Endodermal cell (in vitro differentiated cells): ENCODE measurements at regions not wholly inside any gene's neighbourhood (a gene's known extent, or its start where the extent isn't known, plus 50 kb on each side); places are given as distances from the start of the nearest gene placed in this dataset.

Experiments
- DNase-seq: peaks from one replicate; pipeline ENCODE4 v3.0.0-alpha.2; 2017
- H3K27ac ChIP-seq: 2 replicates; pipeline ENCODE4 v1.5.1; 2013; ENCODE audit warnings: mild to moderate bottlenecking, low read depth, low read length, moderate library complexity
- H3K27me3 ChIP-seq: 2 replicates; pipeline ENCODE4 v1.6.1; 2013; ENCODE audit warnings: mild to moderate bottlenecking, low read length, moderate library complexity; ENCODE audit not compliant: insufficient read depth, control insufficient read depth, poor library complexity, severe bottlenecking
- H3K36me3 ChIP-seq: 2 replicates; pipeline ENCODE4 v1.7.0; 2013; ENCODE audit warnings: mild to moderate bottlenecking, low read length, moderate library complexity; ENCODE audit not compliant: control insufficient read depth, insufficient read depth
- H3K4me1 ChIP-seq: one replicate; pipeline ENCODE4 v1.7.0; 2013; ENCODE audit warnings: low read length; ENCODE audit not compliant: control insufficient read depth, insufficient read depth
- H3K4me3 ChIP-seq: 2 replicates; pipeline ENCODE4 v1.5.1; 2013; ENCODE audit warnings: mild to moderate bottlenecking, low read length, moderate library complexity
- H3K9ac ChIP-seq: 2 replicates; pipeline ENCODE4 v1.6.1; 2013; ENCODE audit warnings: mild to moderate bottlenecking, low read length, moderate library complexity; ENCODE audit not compliant: poor library complexity, severe bottlenecking; ENCODE audit errors: extremely low read depth
- H3K9me3 ChIP-seq: 2 replicates; pipeline ENCODE4 v1.6.1; 2013; ENCODE audit warnings: mild to moderate bottlenecking, low read length, moderate library complexity; ENCODE audit not compliant: control insufficient read depth
- H3K27ac Mint-ChIP-seq: 2 replicates; pipeline ENCODE4 v1.8.0; 2020; ENCODE audit warnings: mixed read lengths
- H3K27me3 Mint-ChIP-seq: 2 replicates; pipeline ENCODE4 v1.8.0; 2021; ENCODE audit warnings: mild to moderate bottlenecking, mixed read lengths; ENCODE audit not compliant: insufficient read depth
- H3K36me3 Mint-ChIP-seq: 2 replicates; pipeline ENCODE4 v1.8.0; 2020; ENCODE audit warnings: low read depth, mixed read lengths
- H3K4me1 Mint-ChIP-seq: 2 replicates; pipeline ENCODE4 v1.8.0; 2020; ENCODE audit warnings: mixed read lengths
- H3K4me3 Mint-ChIP-seq: 2 replicates; pipeline ENCODE4 v1.8.0; 2020; ENCODE audit warnings: mild to moderate bottlenecking, moderate library complexity, mixed read lengths
- H3K9me3 Mint-ChIP-seq: 2 replicates; pipeline ENCODE4 v1.8.0; 2020; ENCODE audit warnings: mild to moderate bottlenecking, mixed read lengths
- WGBS, 2 experiments: methylation state at CpG; one replicate each; pipeline versions ENCODE4 v1.1.5 to v1.1.7; 2013; ENCODE audit warnings: missing lambda C conversion rate in 2 of 2, mixed read lengths in 1 of 2; ENCODE audit not compliant: insufficient coverage in 1 of 2, insufficient read length in 1 of 2; 5-methylcytosine and 5-hydroxymethylcytosine counted together
- TF ChIP-seq, protein P1 (sequence below): fragments of 200-600 bp; sonication (generic); conservative IDR thresholded peaks from 2 replicates; pipeline ENCODE4 v1.5.0; 2021; ENCODE audit warnings: antibody characterized with exemption, mild to moderate bottlenecking

DNA sequence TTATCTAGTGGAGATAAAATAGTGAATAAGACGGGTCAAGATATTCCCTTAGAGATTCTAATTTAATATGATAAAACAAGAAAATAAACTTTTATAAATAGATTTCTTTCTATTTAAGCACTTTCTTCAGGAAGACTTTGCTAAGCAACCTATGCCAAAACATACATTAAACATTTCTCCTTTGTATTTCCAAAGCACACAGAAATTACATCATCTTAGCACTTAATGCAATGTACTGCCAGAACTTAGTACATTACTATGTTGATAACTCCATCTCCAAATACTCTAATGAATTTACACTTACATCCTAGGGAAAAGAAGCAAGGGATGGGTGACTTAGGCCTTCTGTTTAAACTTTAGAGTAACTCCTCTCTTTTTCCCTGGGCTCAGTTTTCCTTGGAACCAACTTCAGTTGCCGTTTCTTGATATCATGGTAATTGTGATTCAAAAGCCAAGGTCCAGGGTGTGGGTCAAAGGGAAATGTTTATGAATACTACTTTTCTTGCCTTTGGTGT, 322.6 kb upstream of the PCDH20 start:
- 93% methylated on average over 1 of the region's 2 CpGs; no CpG with 5 or more reads in 1 of the 2 experiments for WGBS, 2 experiments
- no peak overlapping the region for H3K4me3 ChIP-seq
- TF ChIP-seq, protein P1, sequence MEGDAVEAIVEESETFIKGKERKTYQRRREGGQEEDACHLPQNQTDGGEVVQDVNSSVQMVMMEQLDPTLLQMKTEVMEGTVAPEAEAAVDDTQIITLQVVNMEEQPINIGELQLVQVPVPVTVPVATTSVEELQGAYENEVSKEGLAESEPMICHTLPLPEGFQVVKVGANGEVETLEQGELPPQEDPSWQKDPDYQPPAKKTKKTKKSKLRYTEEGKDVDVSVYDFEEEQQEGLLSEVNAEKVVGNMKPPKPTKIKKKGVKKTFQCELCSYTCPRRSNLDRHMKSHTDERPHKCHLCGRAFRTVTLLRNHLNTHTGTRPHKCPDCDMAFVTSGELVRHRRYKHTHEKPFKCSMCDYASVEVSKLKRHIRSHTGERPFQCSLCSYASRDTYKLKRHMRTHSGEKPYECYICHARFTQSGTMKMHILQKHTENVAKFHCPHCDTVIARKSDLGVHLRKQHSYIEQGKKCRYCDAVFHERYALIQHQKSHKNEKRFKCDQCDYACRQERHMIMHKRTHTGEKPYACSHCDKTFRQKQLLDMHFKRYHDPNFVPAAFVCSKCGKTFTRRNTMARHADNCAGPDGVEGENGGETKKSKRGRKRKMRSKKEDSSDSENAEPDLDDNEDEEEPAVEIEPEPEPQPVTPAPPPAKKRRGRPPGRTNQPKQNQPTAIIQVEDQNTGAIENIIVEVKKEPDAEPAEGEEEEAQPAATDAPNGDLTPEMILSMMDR: no peak
- Mint-ChIP-seq H3K9me3 (no peaks in the 10 kb centered on the region), H3K36me3 (no peaks in the 10 kb centered on the region), H3K4me3 (no peak overlapping the region), H3K27me3 (no peaks in the 10 kb centered on the region), H3K27ac (no peak overlapping the region), H3K4me1 (no peaks in the 10 kb centered on the region)
- H3K4me1 ChIP-seq: no peaks in the 10 kb centered on the region
- H3K27me3 ChIP-seq: no peaks in the 10 kb centered on the region
- no peaks in the 10 kb centered on the region for H3K36me3 ChIP-seq
- H3K27ac ChIP-seq: no peak overlapping the region
- H3K9me3 ChIP-seq: no peaks in the 10 kb centered on the region
- no peak for DNase-seq
- no peak overlapping the region for H3K9ac ChIP-seq

DNA sequence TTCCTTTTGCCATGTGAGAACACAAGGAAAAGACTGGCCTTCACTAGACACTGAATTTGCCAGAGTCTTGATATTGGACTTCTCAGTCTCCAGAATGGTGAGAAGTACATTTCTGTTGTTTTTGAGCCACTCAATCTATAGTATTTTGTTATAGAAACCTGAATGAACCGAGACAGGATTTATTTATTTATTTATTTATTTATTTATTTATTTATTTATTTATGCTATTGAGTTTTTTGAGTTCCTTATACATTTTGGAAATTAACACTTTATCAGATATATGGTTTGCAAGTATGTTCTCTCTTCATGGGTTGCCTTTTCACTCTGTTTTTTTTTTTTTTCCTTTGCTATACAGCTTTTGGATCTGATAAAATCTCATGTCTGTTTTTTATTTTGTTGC, 319.0 kb upstream of the PCDH20 start:
- TF ChIP-seq, protein P1: no peak
- no peaks in the 10 kb centered on the region for H3K36me3 Mint-ChIP-seq
- no peaks in the 10 kb centered on the region for H3K36me3 ChIP-seq
- no peaks in the 10 kb centered on the region for H3K27me3 Mint-ChIP-seq
- no CpG with 5 or more reads among the region's 1 CpG for WGBS, 2 experiments
- no peak overlapping the region for H3K4me3 ChIP-seq
- H3K9ac ChIP-seq: no peak overlapping the region
- H3K4me1 Mint-ChIP-seq: no peaks in the 10 kb centered on the region
- no peak overlapping the region for H3K27ac Mint-ChIP-seq
- H3K4me1 ChIP-seq: no peaks in the 10 kb centered on the region
- no peaks in the 10 kb centered on the region for H3K9me3 ChIP-seq
- H3K27me3 ChIP-seq: no peaks in the 10 kb centered on the region
- no peak overlapping the region for H3K4me3 Mint-ChIP-seq
- peaks cover under 1% of the 10 kb centered on the region for H3K9me3 Mint-ChIP-seq
- DNase-seq: no peak
- no peak overlapping the region for H3K27ac ChIP-seq

DNA sequence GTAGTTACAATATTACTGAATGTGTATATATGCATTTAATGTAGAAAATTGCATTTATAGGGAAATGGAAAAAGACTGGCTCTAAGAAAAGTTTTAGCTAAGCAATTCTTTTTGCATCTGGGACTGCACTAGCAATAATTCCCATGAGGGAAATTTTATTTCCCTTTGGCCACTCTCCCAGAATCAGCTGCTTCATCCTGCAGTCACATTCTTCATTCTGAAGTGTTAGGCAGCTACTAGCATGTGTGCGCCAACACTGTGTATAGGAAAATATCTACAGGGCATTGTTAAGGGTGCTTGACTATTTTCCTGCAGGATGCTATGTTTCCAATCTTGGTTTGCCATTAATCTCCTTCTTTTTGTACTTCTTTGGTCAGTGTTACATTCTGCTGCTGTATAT, 312.8 kb upstream of the PCDH20 start:
- Histone ChIP-seq H3K36me3 (no peaks in the 10 kb centered on the region), H3K27me3 (no peaks in the 10 kb centered on the region), H3K27ac (no peak overlapping the region), H3K4me1 (peaks cover 7% of the 10 kb centered on the region), H3K9ac (no peak overlapping the region), H3K4me3 (no peak overlapping the region), H3K9me3 (no peaks in the 10 kb centered on the region)
- peaks cover 11% of the 10 kb centered on the region for H3K4me1 Mint-ChIP-seq
- TF ChIP-seq, protein P1: no peak
- 93% methylated on average over 1 of the region's 1 CpG; no CpG with 5 or more reads in 1 of the 2 experiments for WGBS, 2 experiments
- no peak overlapping the region for H3K4me3 Mint-ChIP-seq
- no peaks in the 10 kb centered on the region for H3K36me3 Mint-ChIP-seq
- DNase-seq: no peak
- H3K9me3 Mint-ChIP-seq: peaks cover 1% of the 10 kb centered on the region
- H3K27me3 Mint-ChIP-seq: no peaks in the 10 kb centered on the region
- H3K27ac Mint-ChIP-seq: no peak overlapping the region
